Esophagus squamous epithelium (tissue), 5 donors: ENCODE measurements at regions not wholly inside any gene's neighbourhood (a gene's known extent, or its start where the extent isn't known, plus 50 kb on each side); places are given as distances from the start of the nearest gene placed in this dataset.
"Not testable (repeated sequence)": the region's sequence is repeated elsewhere in the genome, so short reads cannot be mapped to it uniquely, and the experiment has no call there.

Experiments used
- DNase-seq: peaks from one replicate; lab custom pipeline; 2025; lab: John Stamatoyannopoulos, UW
- H3K27ac ChIP-seq, 4 donors: fragments of 200-600 bp; sonication (generic); one replicate each; pipeline ENCODE4 v1.5.1; 2016 to 2019; ENCODE audit warnings: mild to moderate bottlenecking in 1 of 4
- H3K27me3 ChIP-seq, 4 donors: fragments of 200-600 bp; sonication (generic); 1 replicate in 3 of 4; 2 replicates in 1 of 4; pipeline versions ENCODE4 v1.5.1 to v1.6.0; 2017 to 2021; ENCODE audit warnings: antibody characterized with exemption in 1 of 4
- H3K36me3 ChIP-seq, 3 donors: fragments of 200-600 bp; sonication (generic); one replicate each; pipeline ENCODE4 v1.5.1; 2016 to 2019
- H3K4me1 ChIP-seq, 3 donors: fragments of 200-600 bp; sonication (generic); one replicate each; pipeline ENCODE4 v1.5.1; 2017 to 2019
- H3K4me3 ChIP-seq, 4 donors: fragments of 200-600 bp; sonication (generic); 1 replicate in 3 of 4; 2 replicates in 1 of 4; pipeline ENCODE4 v1.5.1; 2016 to 2019; ENCODE audit warnings: mild to moderate bottlenecking in 2 of 4, moderate library complexity in 1 of 4
- H3K9me3 ChIP-seq, 3 donors: fragments of 200-600 bp; sonication (generic); one replicate each; pipeline ENCODE4 v1.5.1; 2016 to 2019
- POLR2A ChIP-seq, 4 donors: fragments of 450-650 bp; IDR thresholded peaks; one replicate each; pipeline ENCODE4 v1.6.1; 2017; ENCODE audit warnings: antibody characterized with exemption in 4 of 4, mild to moderate bottlenecking in 4 of 4, moderate library complexity in 3 of 4
- WGBS, 2 donors: methylation state at CpG; one replicate each; pipeline ENCODE4 v1.1.5; 2018; 5-methylcytosine and 5-hydroxymethylcytosine counted together
- intact Hi-C: fragments of 100-400 bp; cut with DNase I; formaldehyde crosslinking; loops from one replicate; pipeline ENCODE4 v1.15.0; 2022
- TF ChIP-seq, protein P1 (sequence below), 6 experiments: fragments of 450-650 bp in 4 of 6; fragments of 200-600 bp in 2 of 6; sonication (generic) in 2 of 6; IDR thresholded peaks; one replicate each; pipeline ENCODE4 v1.5.1; 2016 to 2019; ENCODE audit warnings: antibody characterized with exemption in 6 of 6, mild to moderate bottlenecking in 4 of 6, moderate library complexity in 4 of 6
- donor health status: DM: yes; HTN: yes; CAD: no.

DNA sequence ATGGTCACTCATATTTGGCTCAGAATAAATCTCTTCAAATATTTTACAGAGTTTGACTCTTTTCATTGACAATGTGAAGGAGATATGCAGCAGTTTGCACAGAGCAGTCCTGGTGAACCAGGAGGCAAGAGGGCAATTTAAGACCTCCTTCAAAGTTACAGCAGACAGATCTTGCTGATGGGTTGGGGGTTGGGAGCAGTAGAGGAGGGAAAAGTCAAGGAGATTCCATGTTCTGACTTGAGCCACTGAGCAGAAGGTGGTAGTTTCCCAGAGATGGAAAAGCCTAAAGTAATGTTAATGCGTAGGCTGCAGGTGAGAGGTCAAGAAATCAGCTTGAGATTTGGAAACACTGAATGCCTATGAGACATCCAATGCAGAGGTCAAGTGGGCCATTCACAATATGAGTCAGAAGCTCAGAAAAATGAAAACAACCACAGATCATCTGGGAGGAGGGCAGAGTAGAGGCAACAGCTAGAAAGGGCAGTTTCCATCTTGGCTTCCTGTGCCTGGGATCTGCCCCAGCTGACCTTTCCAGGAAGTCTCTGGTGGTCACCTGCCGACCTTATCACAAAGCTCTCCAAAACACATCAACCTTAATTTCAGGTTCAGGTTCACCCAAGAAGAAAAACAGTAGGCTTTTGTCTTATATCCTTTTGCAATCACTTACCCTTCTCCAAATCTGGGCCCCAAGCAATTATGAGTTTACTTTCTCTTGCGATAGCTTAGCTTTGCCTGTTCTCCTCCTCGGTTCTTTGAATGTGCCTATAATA lies 197.5 kb upstream of the ARL4C start:
- DNase-seq, result no peak
- Histone ChIP-seq H3K27ac (no peak overlapping the region), H3K4me3 (no peak overlapping the region), H3K9me3 (peaks cover 5 to 34% (median 11%) of the 10 kb centered on the region in 3 donors), H3K27me3 (peaks cover 0 to 66% (median 0%) of the 10 kb centered on the region in 4 donors), H3K4me1 (peaks cover 8 to 34% (median 16%) of the 10 kb centered on the region in 3 donors), H3K36me3 (no peaks in the 10 kb centered on the region)
- 51 to 67% methylated on average over 4 of the region's 4 CpGs for WGBS, 2 donors
- intact Hi-C loops, result no loop called here
- TF ChIP-seq, protein P1, sequence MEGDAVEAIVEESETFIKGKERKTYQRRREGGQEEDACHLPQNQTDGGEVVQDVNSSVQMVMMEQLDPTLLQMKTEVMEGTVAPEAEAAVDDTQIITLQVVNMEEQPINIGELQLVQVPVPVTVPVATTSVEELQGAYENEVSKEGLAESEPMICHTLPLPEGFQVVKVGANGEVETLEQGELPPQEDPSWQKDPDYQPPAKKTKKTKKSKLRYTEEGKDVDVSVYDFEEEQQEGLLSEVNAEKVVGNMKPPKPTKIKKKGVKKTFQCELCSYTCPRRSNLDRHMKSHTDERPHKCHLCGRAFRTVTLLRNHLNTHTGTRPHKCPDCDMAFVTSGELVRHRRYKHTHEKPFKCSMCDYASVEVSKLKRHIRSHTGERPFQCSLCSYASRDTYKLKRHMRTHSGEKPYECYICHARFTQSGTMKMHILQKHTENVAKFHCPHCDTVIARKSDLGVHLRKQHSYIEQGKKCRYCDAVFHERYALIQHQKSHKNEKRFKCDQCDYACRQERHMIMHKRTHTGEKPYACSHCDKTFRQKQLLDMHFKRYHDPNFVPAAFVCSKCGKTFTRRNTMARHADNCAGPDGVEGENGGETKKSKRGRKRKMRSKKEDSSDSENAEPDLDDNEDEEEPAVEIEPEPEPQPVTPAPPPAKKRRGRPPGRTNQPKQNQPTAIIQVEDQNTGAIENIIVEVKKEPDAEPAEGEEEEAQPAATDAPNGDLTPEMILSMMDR (IDR thresholded peaks at IDR 0.05), result no peak
- no peak for TF ChIP-seq POLR2A (IDR thresholded peaks at IDR 0.05)

DNA sequence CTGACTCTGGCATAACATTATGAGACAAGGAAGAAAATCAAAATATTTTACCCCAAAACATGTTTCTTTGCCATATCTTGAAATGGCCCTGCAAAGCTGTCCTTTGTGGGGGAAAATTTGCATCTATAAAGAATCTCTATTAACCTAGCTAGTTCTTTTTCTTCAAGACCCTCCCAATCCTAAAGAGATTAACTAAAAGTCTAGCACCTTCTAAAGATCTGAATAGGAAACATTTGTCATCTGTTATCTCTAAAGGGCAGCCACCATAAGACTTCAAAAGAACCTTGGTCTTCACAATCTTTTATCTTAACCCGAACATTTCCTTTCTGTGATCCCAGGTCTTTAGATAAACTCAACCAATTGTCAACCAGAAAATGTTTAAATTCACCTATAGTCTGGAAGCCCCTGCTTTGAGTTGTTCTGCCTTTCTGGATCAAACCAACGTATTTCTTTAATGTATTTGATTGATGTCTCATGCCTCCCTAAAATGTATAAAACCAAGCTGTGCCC lies 196.9 kb upstream of the ARL4C start:
- WGBS, 2 donors, result 75 to 86% methylated on average over 2 of the region's 2 CpGs
- H3K4me3 ChIP-seq, H3K36me3 ChIP-seq, DNase-seq, intact Hi-C loops, H3K27ac ChIP-seq: not testable (repeated sequence)
- Histone ChIP-seq H3K27me3 (peaks cover 0 to 66% (median 0%) of the 10 kb centered on the region in 4 donors), H3K9me3 (peaks cover 5 to 34% (median 11%) of the 10 kb centered on the region in 3 donors), H3K4me1 (peaks cover 8 to 34% (median 16%) of the 10 kb centered on the region in 3 donors)

DNA sequence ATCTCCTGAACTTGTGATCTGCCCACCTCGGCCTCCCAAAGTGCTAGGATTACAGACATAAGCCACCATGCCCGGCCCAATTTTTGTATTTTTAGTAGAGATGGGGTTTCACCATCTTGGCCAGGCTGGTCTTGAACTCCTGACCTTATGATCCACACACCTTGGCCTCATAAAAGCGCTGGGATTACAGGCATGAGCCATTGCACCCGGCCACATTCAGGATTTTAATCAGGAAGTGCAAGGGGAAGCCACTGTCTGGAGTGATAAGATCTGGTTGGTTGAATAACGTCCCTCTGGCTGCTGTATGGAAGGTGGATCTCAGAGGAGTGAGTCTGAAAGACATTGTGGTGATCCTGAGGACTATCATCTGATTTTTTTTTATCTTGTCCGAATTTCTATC lies 196.3 kb upstream of the ARL4C start:
- H3K27ac ChIP-seq, H3K36me3 ChIP-seq, intact Hi-C loops, DNase-seq, H3K4me3 ChIP-seq: not testable (repeated sequence)
- 65 to 81% methylated on average over 6 of the region's 6 CpGs for WGBS, 2 donors
- H3K27me3 ChIP-seq, result peaks cover 0 to 66% (median 0%) of the 10 kb centered on the region in 4 donors
- peaks cover 8 to 34% (median 16%) of the 10 kb centered on the region in 3 donors for H3K4me1 ChIP-seq
- H3K9me3 ChIP-seq, result peaks cover 5 to 32% (median 11%) of the 10 kb centered on the region in 3 donors

DNA sequence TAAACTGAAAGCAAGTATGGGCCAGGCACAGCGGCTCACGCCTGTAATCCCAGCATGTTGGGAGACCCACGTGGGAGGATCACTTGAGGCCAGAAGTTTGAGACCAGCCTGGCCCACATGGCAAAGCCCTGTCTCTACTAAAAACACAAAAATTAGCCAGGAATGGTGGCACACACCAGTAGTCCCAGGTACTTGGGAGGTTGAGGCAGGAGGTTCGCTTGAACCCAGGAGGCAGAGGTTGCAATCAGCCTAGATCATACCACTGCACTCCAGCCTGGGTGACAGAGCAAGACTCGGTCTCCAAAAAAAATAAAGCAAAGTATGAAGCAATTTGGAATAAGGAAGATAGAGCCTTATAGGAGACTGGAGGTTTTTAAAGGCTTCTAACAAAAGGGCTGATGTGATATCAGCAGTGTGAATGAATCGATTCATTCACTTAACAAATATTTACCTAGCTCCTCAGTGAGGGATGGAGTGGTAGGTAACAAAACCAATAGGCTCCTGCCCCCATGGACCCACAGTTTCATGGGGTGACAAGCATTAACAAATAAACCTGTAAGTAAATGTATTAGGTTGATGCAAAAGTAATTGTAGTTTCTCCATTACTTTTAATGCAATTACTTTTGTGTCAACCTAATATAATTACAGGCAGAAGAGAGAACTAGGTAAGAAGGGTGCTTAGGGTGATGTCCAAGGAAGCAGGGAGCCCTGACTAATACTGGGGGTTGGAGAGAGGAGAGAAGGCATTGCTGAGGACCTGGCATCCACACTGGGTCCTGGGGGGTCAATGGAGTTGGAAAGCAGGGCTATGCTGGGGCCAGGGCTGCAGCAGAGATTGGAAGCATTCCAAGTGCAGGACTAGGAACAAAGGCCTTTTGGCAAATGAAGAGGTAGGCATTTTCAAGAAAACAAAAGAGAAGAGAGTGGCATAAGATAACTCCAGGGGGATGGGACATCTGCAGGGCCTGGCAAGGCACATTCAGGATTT lies 195.4 kb upstream of the ARL4C start:
- DNase-seq, result no peak
- H3K9me3 ChIP-seq, result peaks cover 2 to 23% (median 7%) of the 10 kb centered on the region in 3 donors
- H3K4me1 ChIP-seq, result peaks cover 8 to 34% (median 16%) of the 10 kb centered on the region in 3 donors
- peaks cover 0 to 66% (median 0%) of the 10 kb centered on the region in 4 donors for H3K27me3 ChIP-seq
- H3K27ac ChIP-seq, result no peak overlapping the region
- no peak overlapping the region for H3K4me3 ChIP-seq
- WGBS, 2 donors, result 53% methylated on average over 6 of the region's 6 CpGs
- H3K36me3 ChIP-seq, result no peaks in the 10 kb centered on the region
- TF ChIP-seq, protein P1 (IDR thresholded peaks at IDR 0.05), result no peak
- no peak for TF ChIP-seq POLR2A (IDR thresholded peaks at IDR 0.05)
- intact Hi-C loops, result no loop called here

DNA sequence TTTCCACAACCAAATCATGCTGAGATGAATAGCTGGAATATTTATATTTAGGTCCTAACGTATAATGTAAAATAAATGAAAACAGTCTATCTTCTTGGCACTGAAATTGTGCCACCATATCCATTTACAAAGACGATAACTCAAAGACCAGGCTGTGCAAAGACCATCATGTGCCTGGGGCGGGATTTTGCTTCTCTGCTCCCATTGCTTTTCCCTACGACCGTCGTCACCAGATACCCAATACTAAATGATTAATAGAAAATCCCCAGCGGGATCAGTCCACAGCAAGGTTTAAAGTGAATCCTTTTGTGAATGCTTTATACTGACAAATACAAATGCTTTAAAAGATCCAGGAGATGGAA lies 194.3 kb upstream of the ARL4C start:
- intact Hi-C loops, result no loop called here
- Histone ChIP-seq H3K4me3 (no peak overlapping the region), H3K27ac (no peak overlapping the region), H3K27me3 (peaks cover 0 to 63% (median 0%) of the 10 kb centered on the region in 4 donors), H3K4me1 (peaks cover 10 to 40% (median 16%) of the 10 kb centered on the region in 3 donors), H3K36me3 (no peaks in the 10 kb centered on the region), H3K9me3 (peaks cover 0 to 12% (median 0%) of the 10 kb centered on the region in 3 donors)
- 3 to 7% methylated on average over 7 of the region's 7 CpGs for WGBS, 2 donors
- TF ChIP-seq, protein P1 (IDR thresholded peaks at IDR 0.05), result no peak
- no peak for TF ChIP-seq POLR2A (IDR thresholded peaks at IDR 0.05)
- DNase-seq, result no peak
